Ovary (tissue), 7 donors: ENCODE measurements at regions not wholly inside any gene's neighbourhood (a gene's known extent, or its start where the extent isn't known, plus 50 kb on each side); places are given as distances from the start of the nearest gene placed in this dataset.
"Not testable (repeated sequence)": the region's sequence is repeated elsewhere in the genome, so short reads cannot be mapped to it uniquely, and the experiment has no call there.

Experiments
- DNase-seq, 5 donors: peaks; one replicate each; pipeline ENCODE4 v3.0.0-alpha.2; 2019 to 2020
- H3K27ac ChIP-seq, 2 donors: fragments of 200-600 bp; one replicate each; pipeline versions ENCODE4 v1.5.1 to v1.8.0; 2019 to 2022
- H3K27me3 ChIP-seq: fragments of 200-600 bp; one replicate; pipeline ENCODE4 v1.8.0; 2022
- H3K36me3 ChIP-seq: fragments of 200-600 bp; sonication (generic); one replicate; pipeline ENCODE4 v1.5.1; 2019
- H3K4me1 ChIP-seq: one replicate; pipeline ENCODE4 v1.8.1; 2013; ENCODE audit warnings: mild to moderate bottlenecking, moderate library complexity; ENCODE audit not compliant: insufficient read depth
- H3K4me3 ChIP-seq: fragments of 200-600 bp; sonication (generic); one replicate; pipeline ENCODE4 v1.5.1; 2017
- H3K9me3 ChIP-seq, 2 donors: fragments of 200-600 bp in 1 of 2; sonication (generic) in 1 of 2; one replicate each; pipeline versions ENCODE4 v1.5.1 to v1.8.1; 2013 to 2019; ENCODE audit warnings: mild to moderate bottlenecking in 1 of 2, moderate library complexity in 1 of 2
- EP300 ChIP-seq: sonication (generic); formaldehyde crosslinking; IDR thresholded peaks from one replicate; pipeline ENCODE4 v1.6.1; 2017; ENCODE audit warnings: antibody characterized with exemption
- POLR2A ChIP-seq: fragments of 450-650 bp; IDR thresholded peaks from one replicate; pipeline ENCODE4 v1.6.1; 2017; ENCODE audit warnings: antibody characterized with exemption, mild to moderate bottlenecking, moderate library complexity
- WGBS, 3 donors: extraction: QIAGEN DNeasy Blood & Tissue Kit in 1 of 3; methylation state at CpG; one replicate each; pipeline versions ENCODE4 v1.1.5 to v1.1.7; 2013 to 2017; 5-methylcytosine and 5-hydroxymethylcytosine counted together
- intact Hi-C, 4 donors: fragments of 100-400 bp; cut with DNase I; formaldehyde crosslinking; loops; one replicate each; pipeline versions ENCODE4 v1.11.0 to v1.15.1; 2022 to 2023
- TF ChIP-seq, protein P1 (sequence below), 3 donors: fragments of 450-650 bp in 2 of 3; fragments of 200-600 bp in 1 of 3; IDR thresholded peaks; one replicate each; pipeline versions ENCODE4 v1.5.1 to v1.8.0; 2016 to 2022; ENCODE audit warnings: antibody characterized with exemption in 3 of 3, mild to moderate bottlenecking in 1 of 3
- donor health status: DM: no; HTN: no; CAD: no; lungs with moderate emphysema.
- donor health status: DM: no; HTN: no; CAD: no.
- donor health status: Bipolar disorder and iron deficiency.
- donor health status: DM: no; HTN: no; CAD: no.
- donor health status: DM: yes; HTN: yes; CAD: no.

- TF ChIP-seq POLR2A (no peak), EP300 (no peak)
- TF ChIP-seq, protein P1, sequence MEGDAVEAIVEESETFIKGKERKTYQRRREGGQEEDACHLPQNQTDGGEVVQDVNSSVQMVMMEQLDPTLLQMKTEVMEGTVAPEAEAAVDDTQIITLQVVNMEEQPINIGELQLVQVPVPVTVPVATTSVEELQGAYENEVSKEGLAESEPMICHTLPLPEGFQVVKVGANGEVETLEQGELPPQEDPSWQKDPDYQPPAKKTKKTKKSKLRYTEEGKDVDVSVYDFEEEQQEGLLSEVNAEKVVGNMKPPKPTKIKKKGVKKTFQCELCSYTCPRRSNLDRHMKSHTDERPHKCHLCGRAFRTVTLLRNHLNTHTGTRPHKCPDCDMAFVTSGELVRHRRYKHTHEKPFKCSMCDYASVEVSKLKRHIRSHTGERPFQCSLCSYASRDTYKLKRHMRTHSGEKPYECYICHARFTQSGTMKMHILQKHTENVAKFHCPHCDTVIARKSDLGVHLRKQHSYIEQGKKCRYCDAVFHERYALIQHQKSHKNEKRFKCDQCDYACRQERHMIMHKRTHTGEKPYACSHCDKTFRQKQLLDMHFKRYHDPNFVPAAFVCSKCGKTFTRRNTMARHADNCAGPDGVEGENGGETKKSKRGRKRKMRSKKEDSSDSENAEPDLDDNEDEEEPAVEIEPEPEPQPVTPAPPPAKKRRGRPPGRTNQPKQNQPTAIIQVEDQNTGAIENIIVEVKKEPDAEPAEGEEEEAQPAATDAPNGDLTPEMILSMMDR (IDR thresholded peaks at IDR 0.05) = no peak
- intact Hi-C loops = no loop called here
- no peaks in the 10 kb centered on the region for H3K27me3 ChIP-seq
Measured at GRCh38 chr2:136319651-136320050, 201.7 kb upstream of the CXCR4 start.

DNA sequence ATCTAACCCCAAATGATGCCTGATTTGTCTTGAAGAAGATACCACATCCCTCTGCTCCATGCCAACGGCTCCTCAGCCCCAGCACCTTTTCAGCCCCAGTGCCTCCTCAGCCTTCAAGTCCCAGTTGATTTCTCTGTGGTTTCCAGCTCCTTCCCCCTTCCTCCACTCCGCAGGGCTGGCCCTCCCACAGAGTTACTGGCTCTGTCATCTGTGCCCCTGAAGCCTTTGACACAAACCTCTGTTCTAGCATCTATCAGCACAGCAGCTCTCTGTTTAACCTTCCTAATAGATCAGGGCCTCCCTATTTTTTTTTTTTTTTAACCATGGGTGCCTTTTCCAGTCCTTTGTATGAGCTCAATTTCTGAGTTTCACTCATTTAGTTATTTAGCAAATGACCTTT lies 201.3 kb upstream of the CXCR4 start:
- intact Hi-C loops = no loop called here
- Histone ChIP-seq H3K4me3 (no peak overlapping the region), H3K27me3 (no peaks in the 10 kb centered on the region), H3K4me1 (no peaks in the 10 kb centered on the region), H3K9me3 (no peaks in the 10 kb centered on the region), H3K27ac (no peak overlapping the region), H3K36me3 (no peaks in the 10 kb centered on the region)
- no peak for TF ChIP-seq EP300
- WGBS, 3 donors = 31 to 44% (median 41%) methylated on average over 2 of the region's 2 CpGs
- no peak for DNase-seq

More at GRCh38 chr2:136319651-136320050, 201.7 kb upstream of the CXCR4 start:
- H3K4me1 ChIP-seq = no peaks in the 10 kb centered on the region
- no peak overlapping the region for H3K4me3 ChIP-seq
- H3K36me3 ChIP-seq = no peaks in the 10 kb centered on the region
- WGBS, 3 donors = 82 to 88% (median 85%) methylated on average over 11 of the region's 11 CpGs
- H3K27ac ChIP-seq = no peak overlapping the region
- DNase-seq = no peak
- H3K9me3 ChIP-seq = no peaks in the 10 kb centered on the region

DNA sequence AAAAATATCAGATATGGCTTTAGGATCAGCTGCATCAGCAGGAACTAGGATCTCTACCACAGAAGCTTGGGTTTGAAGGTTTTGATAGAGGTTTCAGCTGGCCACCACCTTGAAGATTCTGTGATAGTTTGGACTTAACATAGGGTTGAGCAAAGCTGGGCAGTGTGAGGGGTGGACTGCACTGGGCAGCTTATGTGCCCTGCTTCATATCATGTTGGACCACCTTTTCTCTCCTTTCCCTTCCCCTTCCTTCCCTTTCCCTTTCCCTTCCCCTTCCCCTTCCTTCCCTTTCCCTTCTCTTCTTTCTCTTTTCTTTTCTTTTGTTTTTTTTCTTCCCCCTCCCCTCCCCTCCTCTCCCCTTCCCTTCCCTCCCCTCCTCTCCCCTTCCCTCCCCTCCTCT lies 196.3 kb upstream of the CXCR4 start:
- intact Hi-C loops = no loop called here
- no peak for TF ChIP-seq EP300
- TF ChIP-seq, protein P1 (IDR thresholded peaks at IDR 0.05) = no peak
- no peak for TF ChIP-seq POLR2A
- no peaks in the 10 kb centered on the region for H3K4me1 ChIP-seq
- no peak overlapping the region for H3K4me3 ChIP-seq
- H3K27ac ChIP-seq = no peak overlapping the region
- H3K9me3 ChIP-seq = no peaks in the 10 kb centered on the region
- no peaks in the 10 kb centered on the region for H3K36me3 ChIP-seq
- H3K27me3 ChIP-seq = no peaks in the 10 kb centered on the region
- DNase-seq = no peak

GRCh38 chr2:136312568-136312967 lies 194.6 kb upstream of the CXCR4 start:
- H3K36me3 ChIP-seq, H3K27me3 ChIP-seq, H3K4me3 ChIP-seq, H3K9me3 ChIP-seq, H3K27ac ChIP-seq, intact Hi-C loops, H3K4me1 ChIP-seq, DNase-seq: not testable (repeated sequence)
- WGBS, 3 donors = 82 to 94% (median 87%) methylated on average over 1 of the region's 1 CpG

- Histone ChIP-seq H3K27me3 (no peaks in the 10 kb centered on the region), H3K4me3 (no peak overlapping the region), H3K36me3 (no peaks in the 10 kb centered on the region), H3K4me1 (no peaks in the 10 kb centered on the region), H3K9me3 (no peaks in the 10 kb centered on the region), H3K27ac (no peak overlapping the region)
- TF ChIP-seq EP300 (no peak), POLR2A (no peak)
- TF ChIP-seq, protein P1 (IDR thresholded peaks at IDR 0.05) = no peak
- DNase-seq = no peak
- intact Hi-C loops = no loop called here
- WGBS, 3 donors = 68 to 73% (median 72%) methylated on average over 11 of the region's 11 CpGs
Measured at GRCh38 chr2:136310797-136311603, 193.1 kb upstream of the CXCR4 start.
